HL-60 (cell line): ENCODE measurements at regions not wholly inside any gene's neighbourhood (a gene's known extent, or its start where the extent isn't known, plus 50 kb on each side); places are given as distances from the start of the nearest gene placed in this dataset.

Experiments used
- POLR2AphosphoS5 ChIP-seq: IDR thresholded peaks from 2 replicates; pipeline ENCODE4 v1.6.1; 2012; ENCODE audit warnings: low read depth
- SPI1 ChIP-seq: IDR thresholded peaks from 2 replicates; pipeline ENCODE4 v1.6.1; 2012; ENCODE audit warnings: low read depth, mild to moderate bottlenecking, borderline replicate concordance
- TF ChIP-seq, protein P1 (sequence below): IDR thresholded peaks from one replicate; pipeline ENCODE4 v1.5.1; 2011; ENCODE audit warnings: low read length, control low read depth, inconsistent platforms; ENCODE audit not compliant: insufficient read depth
- TF ChIP-seq, protein P2 (sequence below): IDR thresholded peaks from 2 replicates; pipeline ENCODE4 v1.6.1; 2012; ENCODE audit warnings: low read depth; ENCODE audit not compliant: insufficient replicate concordance

DNA sequence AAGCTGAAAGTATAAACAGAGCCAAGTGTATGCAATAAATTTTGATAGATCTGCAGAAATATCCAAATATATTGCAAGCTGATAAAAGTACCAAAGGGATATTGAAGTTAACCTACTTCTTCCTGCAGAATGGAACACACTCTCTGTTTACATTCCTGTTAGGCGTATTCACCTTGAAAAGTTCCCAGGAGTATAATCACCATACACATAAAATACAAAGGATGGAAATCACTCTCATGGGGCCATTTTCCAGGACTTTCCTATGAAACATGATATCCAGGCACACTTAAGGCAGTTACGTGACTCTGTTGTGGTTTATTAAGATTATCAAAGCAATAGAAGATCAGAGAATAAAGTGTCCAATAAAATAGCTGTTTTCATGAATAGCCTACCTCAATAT, 1142.3 kb downstream of the NLGN4X start:
- TF ChIP-seq, protein P1, sequence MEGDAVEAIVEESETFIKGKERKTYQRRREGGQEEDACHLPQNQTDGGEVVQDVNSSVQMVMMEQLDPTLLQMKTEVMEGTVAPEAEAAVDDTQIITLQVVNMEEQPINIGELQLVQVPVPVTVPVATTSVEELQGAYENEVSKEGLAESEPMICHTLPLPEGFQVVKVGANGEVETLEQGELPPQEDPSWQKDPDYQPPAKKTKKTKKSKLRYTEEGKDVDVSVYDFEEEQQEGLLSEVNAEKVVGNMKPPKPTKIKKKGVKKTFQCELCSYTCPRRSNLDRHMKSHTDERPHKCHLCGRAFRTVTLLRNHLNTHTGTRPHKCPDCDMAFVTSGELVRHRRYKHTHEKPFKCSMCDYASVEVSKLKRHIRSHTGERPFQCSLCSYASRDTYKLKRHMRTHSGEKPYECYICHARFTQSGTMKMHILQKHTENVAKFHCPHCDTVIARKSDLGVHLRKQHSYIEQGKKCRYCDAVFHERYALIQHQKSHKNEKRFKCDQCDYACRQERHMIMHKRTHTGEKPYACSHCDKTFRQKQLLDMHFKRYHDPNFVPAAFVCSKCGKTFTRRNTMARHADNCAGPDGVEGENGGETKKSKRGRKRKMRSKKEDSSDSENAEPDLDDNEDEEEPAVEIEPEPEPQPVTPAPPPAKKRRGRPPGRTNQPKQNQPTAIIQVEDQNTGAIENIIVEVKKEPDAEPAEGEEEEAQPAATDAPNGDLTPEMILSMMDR = no peak
- TF ChIP-seq, protein P2, sequence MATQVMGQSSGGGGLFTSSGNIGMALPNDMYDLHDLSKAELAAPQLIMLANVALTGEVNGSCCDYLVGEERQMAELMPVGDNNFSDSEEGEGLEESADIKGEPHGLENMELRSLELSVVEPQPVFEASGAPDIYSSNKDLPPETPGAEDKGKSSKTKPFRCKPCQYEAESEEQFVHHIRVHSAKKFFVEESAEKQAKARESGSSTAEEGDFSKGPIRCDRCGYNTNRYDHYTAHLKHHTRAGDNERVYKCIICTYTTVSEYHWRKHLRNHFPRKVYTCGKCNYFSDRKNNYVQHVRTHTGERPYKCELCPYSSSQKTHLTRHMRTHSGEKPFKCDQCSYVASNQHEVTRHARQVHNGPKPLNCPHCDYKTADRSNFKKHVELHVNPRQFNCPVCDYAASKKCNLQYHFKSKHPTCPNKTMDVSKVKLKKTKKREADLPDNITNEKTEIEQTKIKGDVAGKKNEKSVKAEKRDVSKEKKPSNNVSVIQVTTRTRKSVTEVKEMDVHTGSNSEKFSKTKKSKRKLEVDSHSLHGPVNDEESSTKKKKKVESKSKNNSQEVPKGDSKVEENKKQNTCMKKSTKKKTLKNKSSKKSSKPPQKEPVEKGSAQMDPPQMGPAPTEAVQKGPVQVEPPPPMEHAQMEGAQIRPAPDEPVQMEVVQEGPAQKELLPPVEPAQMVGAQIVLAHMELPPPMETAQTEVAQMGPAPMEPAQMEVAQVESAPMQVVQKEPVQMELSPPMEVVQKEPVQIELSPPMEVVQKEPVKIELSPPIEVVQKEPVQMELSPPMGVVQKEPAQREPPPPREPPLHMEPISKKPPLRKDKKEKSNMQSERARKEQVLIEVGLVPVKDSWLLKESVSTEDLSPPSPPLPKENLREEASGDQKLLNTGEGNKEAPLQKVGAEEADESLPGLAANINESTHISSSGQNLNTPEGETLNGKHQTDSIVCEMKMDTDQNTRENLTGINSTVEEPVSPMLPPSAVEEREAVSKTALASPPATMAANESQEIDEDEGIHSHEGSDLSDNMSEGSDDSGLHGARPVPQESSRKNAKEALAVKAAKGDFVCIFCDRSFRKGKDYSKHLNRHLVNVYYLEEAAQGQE = no peak
- TF ChIP-seq POLR2AphosphoS5 (no peak), SPI1 (no peak)
